ENCODE measurements at regions not wholly inside any gene's neighbourhood (a gene's known extent, or its start where the extent isn't known, plus 50 kb on each side); places are given as distances from the start of the nearest gene placed in this dataset.
A peak's percentile ranks its signal among the peaks of the same experiment; 100 is the strongest.

- DNase-seq: no peak
Measured at GRCh38 chr10:65491799-65492198, 1434.0 kb upstream of the LRRTM3 start.

GRCh38 chr10:65496541-65496940, 1429.3 kb upstream of the LRRTM3 start:
- DNase-seq: no peak

- no peak for DNase-seq
Measured at GRCh38 chr10:65497837-65498236, 1428.0 kb upstream of the LRRTM3 start.

- DNase-seq: no peak
Measured at GRCh38 chr10:65500716-65501115, 1425.1 kb upstream of the LRRTM3 start.

GRCh38 chr10:65501259-65501658, 1424.6 kb upstream of the LRRTM3 start:
- DNase-seq: peak in 1 of 2 donors; percentile 60

GRCh38 chr10:65518379-65518778, 1407.5 kb upstream of the LRRTM3 start:
- DNase-seq: no peak

- no peak for DNase-seq
Measured at GRCh38 chr10:65528986-65529385, 1396.8 kb upstream of the LRRTM3 start.

GRCh38 chr10:65531545-65531944, 1394.3 kb upstream of the LRRTM3 start:
- DNase-seq: no peak

- no peak for DNase-seq
Measured at GRCh38 chr10:65534771-65535170, 1391.1 kb upstream of the LRRTM3 start.

- no peak for DNase-seq
Measured at GRCh38 chr10:65544756-65545155, 1381.1 kb upstream of the LRRTM3 start.

- no peak for DNase-seq
Measured at GRCh38 chr10:65548001-65548400, 1377.8 kb upstream of the LRRTM3 start.

- no peak for DNase-seq
Measured at GRCh38 chr10:65550761-65551160, 1375.1 kb upstream of the LRRTM3 start.

GRCh38 chr10:65555192-65555591, 1370.6 kb upstream of the LRRTM3 start:
- DNase-seq: no peak

- no peak for DNase-seq
Measured at GRCh38 chr10:65556006-65556405, 1369.8 kb upstream of the LRRTM3 start.

GRCh38 chr10:65559369-65559768, 1366.5 kb upstream of the LRRTM3 start:
- DNase-seq: no peak

GRCh38 chr10:65565246-65565645, 1360.6 kb upstream of the LRRTM3 start:
- DNase-seq: no peak

- no peak for DNase-seq
Measured at GRCh38 chr10:65566906-65567305, 1358.9 kb upstream of the LRRTM3 start.

- peak in 1 of 2 donors; percentile 11 for DNase-seq
Measured at GRCh38 chr10:65570143-65571010, 1355.5 kb upstream of the LRRTM3 start.

- DNase-seq: no peak
Measured at GRCh38 chr10:65571011-65571570, 1354.7 kb upstream of the LRRTM3 start.

GRCh38 chr10:65581426-65582026, 1344.3 kb upstream of the LRRTM3 start:
- DNase-seq: no peak

- DNase-seq: no peak
Measured at GRCh38 chr10:65602182-65602865, 1323.5 kb upstream of the LRRTM3 start.

GRCh38 chr10:65611592-65611991, 1314.2 kb upstream of the LRRTM3 start:
- DNase-seq: no peak

- no peak for DNase-seq
Measured at GRCh38 chr10:65614956-65615565, 1310.8 kb upstream of the LRRTM3 start.
